GM12874 (cell line): ENCODE measurements at regions not wholly inside any gene's neighbourhood (a gene's known extent, or its start where the extent isn't known, plus 50 kb on each side); places are given as distances from the start of the nearest gene placed in this dataset.

Experiments
- CTCF ChIP-seq: IDR thresholded peaks from 2 replicates; pipeline ENCODE4 v1.5.1; 2011; ENCODE audit warnings: low read depth, mild to moderate bottlenecking, control low read depth, low read length, moderate library complexity; ENCODE audit not compliant: insufficient read depth

GRCh38 chr20:51869002-51869401 is 66.7 kb upstream of the SALL4 start:
- TF ChIP-seq CTCF, result no peak

GRCh38 chr20:51867251-51867650 is 64.9 kb upstream of the SALL4 start:
- no peak for TF ChIP-seq CTCF

GRCh38 chr20:51864967-51865366 is 62.6 kb upstream of the SALL4 start:
- TF ChIP-seq CTCF, result no peak

- no peak for TF ChIP-seq CTCF
Measured at GRCh38 chr20:51862796-51863195, 60.5 kb upstream of the SALL4 start.

- TF ChIP-seq CTCF, result no peak
Measured at GRCh38 chr20:51861726-51862466, 59.6 kb upstream of the SALL4 start.

- TF ChIP-seq CTCF, result no peak
Measured at GRCh38 chr20:51860111-51860882, 58.0 kb upstream of the SALL4 start.

- TF ChIP-seq CTCF, result no peak
Measured at GRCh38 chr20:51856432-51856831, 54.1 kb upstream of the SALL4 start.
